ENCODE measurements at regions not wholly inside any gene's neighbourhood (a gene's known extent, or its start where the extent isn't known, plus 50 kb on each side); places are given as distances from the start of the nearest gene placed in this dataset.

DNA sequence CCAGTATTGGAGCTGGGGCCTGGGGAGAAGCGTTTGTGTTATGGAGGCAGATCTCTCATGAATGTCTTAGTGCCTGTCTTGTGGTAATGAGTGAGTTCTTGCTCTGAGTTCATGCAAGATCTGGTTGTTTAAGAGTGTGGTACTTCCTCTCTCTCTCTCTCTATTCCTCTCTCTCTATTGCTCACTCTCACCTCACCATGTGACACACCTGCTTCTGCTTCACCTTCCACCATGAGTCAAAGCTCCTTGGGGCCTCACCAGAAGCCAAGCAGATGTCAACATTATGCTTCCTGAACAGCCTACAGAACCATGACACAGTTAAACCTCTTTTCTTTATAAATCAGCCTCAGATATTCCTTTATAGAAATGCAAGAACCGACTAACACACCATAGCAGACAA lies 242.7 kb upstream of the ADRA1B start:
- Histone ChIP-seq H3K36me3 (ENCODE audit: control insufficient read depth in 4 of 4, insufficient read depth in 3 of 4, low read depth in 1 of 4, low read length in 3 of 4) (no peaks in the 10 kb centered on the region), H3K4me1 (ENCODE audit: control insufficient read depth in 4 of 4, insufficient read depth in 4 of 4, low read length in 3 of 4) (no peaks in the 10 kb centered on the region), H3K9me3 (ENCODE audit: control insufficient read depth in 4 of 4, low read length in 3 of 4) (peaks cover 0 to 1% (median 0%) of the 10 kb centered on the region in 4 donors), H3K4me3 (ENCODE audit: low read depth in 1 of 3, low read length in 3 of 3) (no peak overlapping the region), H3K27me3 (ENCODE audit: control insufficient read depth in 4 of 4, insufficient read depth in 4 of 4, low read length in 3 of 4) (no peaks in the 10 kb centered on the region), H3K9ac (ENCODE audit: low read depth in 1 of 2, low read length in 2 of 2) (no peak overlapping the region), H3K27ac (ENCODE audit: low read depth in 1 of 2, low read length in 2 of 2) (no peak overlapping the region)
- 74% methylated on average over 2 of the region's 2 CpGs for WGBS
- no peak for DNase-seq (ENCODE audit: low spot score)
- TF ChIP-seq TAF1 (conservative IDR thresholded peaks at IDR 0.05) (no peak), RXRA (IDR thresholded peaks at IDR 0.05) (no peak), FOXA2 (IDR thresholded peaks at IDR 0.05) (no peak)
- TF ChIP-seq, protein P1, sequence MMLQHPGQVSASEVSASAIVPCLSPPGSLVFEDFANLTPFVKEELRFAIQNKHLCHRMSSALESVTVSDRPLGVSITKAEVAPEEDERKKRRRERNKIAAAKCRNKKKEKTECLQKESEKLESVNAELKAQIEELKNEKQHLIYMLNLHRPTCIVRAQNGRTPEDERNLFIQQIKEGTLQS (IDR thresholded peaks at IDR 0.05): no peak

DNA sequence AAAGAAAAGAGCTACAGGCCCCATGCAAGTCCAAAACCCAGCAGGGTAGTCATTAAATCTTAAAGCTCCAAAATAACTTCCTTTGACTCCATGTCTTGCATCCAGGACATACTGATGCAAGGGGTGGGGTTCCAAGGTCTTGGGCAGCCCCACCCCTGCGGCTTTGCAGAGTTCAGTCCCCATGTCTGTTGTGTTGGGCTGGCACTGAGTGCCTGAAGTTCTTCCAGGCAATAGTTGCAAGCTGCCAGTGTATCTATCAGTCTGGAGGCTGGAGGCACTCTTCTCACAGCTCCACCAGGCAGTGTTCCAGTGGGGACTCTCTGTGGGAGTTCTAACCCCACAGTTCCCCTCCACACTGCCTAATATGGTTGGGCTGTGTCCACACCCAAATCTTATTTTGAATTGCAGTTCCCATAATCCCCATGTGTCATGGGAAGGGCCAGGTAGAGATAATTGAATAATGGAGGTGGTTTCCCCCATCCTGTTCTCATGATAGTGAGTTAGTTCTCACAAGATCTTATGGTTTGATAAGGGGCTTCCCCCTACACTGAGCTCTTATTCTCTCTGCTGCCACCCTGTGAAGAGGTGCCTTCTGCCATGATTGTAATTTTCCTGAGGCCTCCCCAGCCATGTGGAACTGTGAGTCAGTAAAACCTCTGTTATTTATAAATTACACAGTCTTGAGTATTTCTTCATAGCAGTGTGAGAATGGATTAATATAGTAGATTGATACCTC lies 237.5 kb upstream of the ADRA1B start:
- DNase-seq (ENCODE audit: low spot score): no peak
- H3K4me1 ChIP-seq (ENCODE audit: control insufficient read depth in 4 of 4, insufficient read depth in 4 of 4, low read length in 3 of 4): no peaks in the 10 kb centered on the region
- no peak overlapping the region for H3K4me3 ChIP-seq (ENCODE audit: low read depth in 1 of 3, low read length in 3 of 3)
- H3K9me3 ChIP-seq (ENCODE audit: control insufficient read depth in 4 of 4, low read length in 3 of 4): peaks cover 0 to 7% (median 2%) of the 10 kb centered on the region in 4 donors
- no peaks in the 10 kb centered on the region for H3K36me3 ChIP-seq (ENCODE audit: control insufficient read depth in 4 of 4, insufficient read depth in 3 of 4, low read depth in 1 of 4, low read length in 3 of 4)
- H3K27ac ChIP-seq (ENCODE audit: low read depth in 1 of 2, low read length in 2 of 2): no peak overlapping the region
- H3K27me3 ChIP-seq (ENCODE audit: control insufficient read depth in 4 of 4, insufficient read depth in 4 of 4, low read length in 3 of 4): no peaks in the 10 kb centered on the region
- no peak for TF ChIP-seq HNF4G (IDR thresholded peaks at IDR 0.05)
- no peak for TF ChIP-seq RXRA (IDR thresholded peaks at IDR 0.05)
- no peak for TF ChIP-seq FOXA2 (IDR thresholded peaks at IDR 0.05)
- no peak for TF ChIP-seq NR2F2 (IDR thresholded peaks at IDR 0.05)
- TF ChIP-seq, protein P2, sequence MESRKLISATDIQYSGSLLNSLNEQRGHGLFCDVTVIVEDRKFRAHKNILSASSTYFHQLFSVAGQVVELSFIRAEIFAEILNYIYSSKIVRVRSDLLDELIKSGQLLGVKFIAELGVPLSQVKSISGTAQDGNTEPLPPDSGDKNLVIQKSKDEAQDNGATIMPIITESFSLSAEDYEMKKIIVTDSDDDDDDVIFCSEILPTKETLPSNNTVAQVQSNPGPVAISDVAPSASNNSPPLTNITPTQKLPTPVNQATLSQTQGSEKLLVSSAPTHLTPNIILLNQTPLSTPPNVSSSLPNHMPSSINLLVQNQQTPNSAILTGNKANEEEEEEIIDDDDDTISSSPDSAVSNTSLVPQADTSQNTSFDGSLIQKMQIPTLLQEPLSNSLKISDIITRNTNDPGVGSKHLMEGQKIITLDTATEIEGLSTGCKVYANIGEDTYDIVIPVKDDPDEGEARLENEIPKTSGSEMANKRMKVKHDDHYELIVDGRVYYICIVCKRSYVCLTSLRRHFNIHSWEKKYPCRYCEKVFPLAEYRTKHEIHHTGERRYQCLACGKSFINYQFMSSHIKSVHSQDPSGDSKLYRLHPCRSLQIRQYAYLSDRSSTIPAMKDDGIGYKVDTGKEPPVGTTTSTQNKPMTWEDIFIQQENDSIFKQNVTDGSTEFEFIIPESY (IDR thresholded peaks at IDR 0.05): no peak
- TF ChIP-seq, protein P3, sequence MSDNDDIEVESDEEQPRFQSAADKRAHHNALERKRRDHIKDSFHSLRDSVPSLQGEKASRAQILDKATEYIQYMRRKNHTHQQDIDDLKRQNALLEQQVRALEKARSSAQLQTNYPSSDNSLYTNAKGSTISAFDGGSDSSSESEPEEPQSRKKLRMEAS (IDR thresholded peaks at IDR 0.05): no peak
- no peak for TF ChIP-seq JUND (IDR thresholded peaks at IDR 0.05)
- TF ChIP-seq, protein P4, sequence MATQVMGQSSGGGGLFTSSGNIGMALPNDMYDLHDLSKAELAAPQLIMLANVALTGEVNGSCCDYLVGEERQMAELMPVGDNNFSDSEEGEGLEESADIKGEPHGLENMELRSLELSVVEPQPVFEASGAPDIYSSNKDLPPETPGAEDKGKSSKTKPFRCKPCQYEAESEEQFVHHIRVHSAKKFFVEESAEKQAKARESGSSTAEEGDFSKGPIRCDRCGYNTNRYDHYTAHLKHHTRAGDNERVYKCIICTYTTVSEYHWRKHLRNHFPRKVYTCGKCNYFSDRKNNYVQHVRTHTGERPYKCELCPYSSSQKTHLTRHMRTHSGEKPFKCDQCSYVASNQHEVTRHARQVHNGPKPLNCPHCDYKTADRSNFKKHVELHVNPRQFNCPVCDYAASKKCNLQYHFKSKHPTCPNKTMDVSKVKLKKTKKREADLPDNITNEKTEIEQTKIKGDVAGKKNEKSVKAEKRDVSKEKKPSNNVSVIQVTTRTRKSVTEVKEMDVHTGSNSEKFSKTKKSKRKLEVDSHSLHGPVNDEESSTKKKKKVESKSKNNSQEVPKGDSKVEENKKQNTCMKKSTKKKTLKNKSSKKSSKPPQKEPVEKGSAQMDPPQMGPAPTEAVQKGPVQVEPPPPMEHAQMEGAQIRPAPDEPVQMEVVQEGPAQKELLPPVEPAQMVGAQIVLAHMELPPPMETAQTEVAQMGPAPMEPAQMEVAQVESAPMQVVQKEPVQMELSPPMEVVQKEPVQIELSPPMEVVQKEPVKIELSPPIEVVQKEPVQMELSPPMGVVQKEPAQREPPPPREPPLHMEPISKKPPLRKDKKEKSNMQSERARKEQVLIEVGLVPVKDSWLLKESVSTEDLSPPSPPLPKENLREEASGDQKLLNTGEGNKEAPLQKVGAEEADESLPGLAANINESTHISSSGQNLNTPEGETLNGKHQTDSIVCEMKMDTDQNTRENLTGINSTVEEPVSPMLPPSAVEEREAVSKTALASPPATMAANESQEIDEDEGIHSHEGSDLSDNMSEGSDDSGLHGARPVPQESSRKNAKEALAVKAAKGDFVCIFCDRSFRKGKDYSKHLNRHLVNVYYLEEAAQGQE (IDR thresholded peaks at IDR 0.05): no peak
- no peak for TF ChIP-seq HNF4A (conservative IDR thresholded peaks at IDR 0.05)
- 2% methylated on average over 1 of the region's 1 CpG for WGBS
- no peak overlapping the region for H3K9ac ChIP-seq (ENCODE audit: low read depth in 1 of 2, low read length in 2 of 2)

DNA sequence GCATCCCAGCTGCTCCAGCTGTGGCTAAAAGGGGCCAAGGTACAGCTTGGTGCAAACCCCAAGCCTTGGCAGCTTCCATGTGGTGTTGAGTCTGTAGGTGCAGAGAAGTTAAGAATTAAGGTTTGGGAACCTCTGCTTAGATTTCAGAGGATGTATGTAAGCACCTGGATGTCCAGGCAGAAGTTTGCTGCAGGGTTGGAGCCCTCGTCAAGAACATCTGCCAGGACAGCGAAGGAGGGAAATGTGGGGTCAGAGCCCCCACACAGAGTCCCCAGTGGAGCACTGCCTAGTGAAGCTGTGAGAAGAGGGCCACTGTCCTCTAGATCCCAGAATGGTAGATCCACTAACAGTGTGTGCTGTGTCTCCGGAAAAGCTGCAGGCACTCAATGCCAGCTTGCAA lies 236.2 kb upstream of the ADRA1B start:
- H3K4me3 ChIP-seq (ENCODE audit: low read depth in 1 of 3, low read length in 3 of 3): no peak overlapping the region
- no peak overlapping the region for H3K9ac ChIP-seq (ENCODE audit: low read depth in 1 of 2, low read length in 2 of 2)
- H3K4me1 ChIP-seq (ENCODE audit: control insufficient read depth in 4 of 4, insufficient read depth in 4 of 4, low read length in 3 of 4): no peaks in the 10 kb centered on the region
- H3K27me3 ChIP-seq (ENCODE audit: control insufficient read depth in 4 of 4, insufficient read depth in 4 of 4, low read length in 3 of 4): no peaks in the 10 kb centered on the region
- WGBS: 35% methylated on average over 3 of the region's 3 CpGs
- peaks cover 0 to 7% (median 2%) of the 10 kb centered on the region in 4 donors for H3K9me3 ChIP-seq (ENCODE audit: control insufficient read depth in 4 of 4, low read length in 3 of 4)
- DNase-seq (ENCODE audit: low spot score): no peak
- H3K36me3 ChIP-seq (ENCODE audit: control insufficient read depth in 4 of 4, insufficient read depth in 3 of 4, low read depth in 1 of 4, low read length in 3 of 4): no peaks in the 10 kb centered on the region
- H3K27ac ChIP-seq (ENCODE audit: low read depth in 1 of 2, low read length in 2 of 2): no peak overlapping the region
- TF ChIP-seq FOXA2 (IDR thresholded peaks at IDR 0.05) (no peak), EGR1 (IDR thresholded peaks at IDR 0.05; ENCODE audit: low read depth in 2 of 2) (no peak), HNF4A (conservative IDR thresholded peaks at IDR 0.05) (no peak), YY1 (IDR thresholded peaks at IDR 0.05) (no peak), JUND (IDR thresholded peaks at IDR 0.05) (no peak), SP1 (IDR thresholded peaks at IDR 0.05) (no peak), NR2F2 (IDR thresholded peaks at IDR 0.05) (no peak), FOXA1 (IDR thresholded peaks at IDR 0.05) (no peak)
- TF ChIP-seq, protein P4 (IDR thresholded peaks at IDR 0.05): no peak
- TF ChIP-seq, protein P2 (IDR thresholded peaks at IDR 0.05): no peak
